OCI-LY7 (cell line): ENCODE measurements at regions not wholly inside any gene's neighbourhood (a gene's known extent, or its start where the extent isn't known, plus 50 kb on each side); places are given as distances from the start of the nearest gene placed in this dataset.

Source experiments
- EZH2phosphoT487 ChIP-seq: fragments of 200-600 bp; sonication (generic); IDR thresholded peaks from 2 replicates; pipeline ENCODE4 v1.6.1; 2018; ENCODE audit warnings: low read depth, borderline replicate concordance, mild to moderate bottlenecking, mixed run types, antibody characterized with exemption, low read length, moderate library complexity, mixed read lengths
- TF ChIP-seq, protein P1 (sequence below): fragments of 200-600 bp; sonication (generic); conservative IDR thresholded peaks from 2 replicates; pipeline ENCODE4 v1.5.1; 2014; ENCODE audit warnings: mild to moderate bottlenecking, antibody characterized with exemption, low read length, moderate library complexity, mixed read lengths

DNA sequence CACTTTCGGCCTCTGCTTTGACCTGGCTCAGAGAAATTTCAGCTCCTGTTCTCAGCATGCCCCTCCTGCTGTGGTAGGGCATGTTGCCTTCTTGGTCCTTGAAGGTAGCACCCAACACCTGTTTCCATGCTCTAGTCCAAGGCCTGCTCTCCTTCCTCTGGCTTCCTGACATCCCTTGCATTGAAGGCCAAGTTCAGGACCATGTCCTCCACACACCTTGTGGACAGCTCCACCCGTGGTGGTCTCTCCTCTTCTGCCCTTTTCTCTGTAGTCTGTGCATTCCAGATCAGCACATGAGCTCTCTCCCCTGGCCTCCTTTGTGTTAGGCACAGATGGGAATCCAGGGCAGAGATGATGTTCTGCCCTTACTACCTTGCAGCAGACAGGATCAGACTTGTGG lies 225.3 kb downstream of the ADAMTS15 start:
- TF ChIP-seq, protein P1, sequence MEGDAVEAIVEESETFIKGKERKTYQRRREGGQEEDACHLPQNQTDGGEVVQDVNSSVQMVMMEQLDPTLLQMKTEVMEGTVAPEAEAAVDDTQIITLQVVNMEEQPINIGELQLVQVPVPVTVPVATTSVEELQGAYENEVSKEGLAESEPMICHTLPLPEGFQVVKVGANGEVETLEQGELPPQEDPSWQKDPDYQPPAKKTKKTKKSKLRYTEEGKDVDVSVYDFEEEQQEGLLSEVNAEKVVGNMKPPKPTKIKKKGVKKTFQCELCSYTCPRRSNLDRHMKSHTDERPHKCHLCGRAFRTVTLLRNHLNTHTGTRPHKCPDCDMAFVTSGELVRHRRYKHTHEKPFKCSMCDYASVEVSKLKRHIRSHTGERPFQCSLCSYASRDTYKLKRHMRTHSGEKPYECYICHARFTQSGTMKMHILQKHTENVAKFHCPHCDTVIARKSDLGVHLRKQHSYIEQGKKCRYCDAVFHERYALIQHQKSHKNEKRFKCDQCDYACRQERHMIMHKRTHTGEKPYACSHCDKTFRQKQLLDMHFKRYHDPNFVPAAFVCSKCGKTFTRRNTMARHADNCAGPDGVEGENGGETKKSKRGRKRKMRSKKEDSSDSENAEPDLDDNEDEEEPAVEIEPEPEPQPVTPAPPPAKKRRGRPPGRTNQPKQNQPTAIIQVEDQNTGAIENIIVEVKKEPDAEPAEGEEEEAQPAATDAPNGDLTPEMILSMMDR = no peak
- no peak for TF ChIP-seq EZH2phosphoT487
